Osteoblast (primary cell): ENCODE measurements at regions not wholly inside any gene's neighbourhood (a gene's known extent, or its start where the extent isn't known, plus 50 kb on each side); places are given as distances from the start of the nearest gene placed in this dataset.

Experiments
- DNase-seq: peaks from one replicate; pipeline ENCODE4 v3.0.0; 2011; ENCODE audit warnings: low spot score, mixed read lengths; ENCODE audit not compliant: insufficient read length; ENCODE audit errors: missing footprints
- H2AFZ ChIP-seq: 2 replicates; pipeline ENCODE4 v1.6.0; 2011; ENCODE audit warnings: mild to moderate bottlenecking, low read length
- H3K27ac ChIP-seq: 2 replicates; pipeline ENCODE4 v1.5.1; 2011; ENCODE audit warnings: mild to moderate bottlenecking, low read depth, low read length, moderate library complexity
- H3K27me3 ChIP-seq: 2 replicates; pipeline ENCODE4 v1.6.0; 2012; ENCODE audit warnings: mild to moderate bottlenecking, control low read depth, inconsistent platforms, low read length, moderate library complexity; ENCODE audit not compliant: insufficient read depth
- H3K36me3 ChIP-seq: 2 replicates; pipeline ENCODE4 v1.5.1; 2011; ENCODE audit warnings: mild to moderate bottlenecking, low read length, control low read depth, moderate library complexity; ENCODE audit not compliant: insufficient read depth
- H3K4me1 ChIP-seq: 2 replicates; pipeline ENCODE4 v1.5.1; 2011; ENCODE audit warnings: mild to moderate bottlenecking, low read length, control low read depth, moderate library complexity; ENCODE audit not compliant: insufficient read depth
- H3K4me2 ChIP-seq: 2 replicates; pipeline ENCODE4 v1.6.0; 2011; ENCODE audit warnings: mild to moderate bottlenecking, low read length; ENCODE audit not compliant: insufficient read depth
- H3K4me3 ChIP-seq: fragments of 200-600 bp; sonication (generic); 3 replicates; pipeline ENCODE4 v1.5.1; 2012; ENCODE audit warnings: mild to moderate bottlenecking, low read length, inconsistent platforms; ENCODE audit not compliant: insufficient read depth
- H3K79me2 ChIP-seq: 2 replicates; pipeline ENCODE4 v1.6.0; 2012; ENCODE audit warnings: mild to moderate bottlenecking, low read length, control low read depth, inconsistent platforms; ENCODE audit not compliant: insufficient read depth
- H3K9me3 ChIP-seq: 2 replicates; pipeline ENCODE4 v1.5.1; 2011; ENCODE audit warnings: low read depth, low read length, control low read depth
- H4K20me1 ChIP-seq: 2 replicates; pipeline ENCODE4 v1.6.0; 2012; ENCODE audit warnings: mild to moderate bottlenecking, low read length, control low read depth; ENCODE audit not compliant: insufficient read depth
- TF ChIP-seq, protein P1 (sequence below): IDR thresholded peaks from 2 replicates; pipeline ENCODE4 v1.5.1; 2011; ENCODE audit warnings: mild to moderate bottlenecking, low read depth, low read length, moderate library complexity; ENCODE audit errors: extremely low read depth

DNA sequence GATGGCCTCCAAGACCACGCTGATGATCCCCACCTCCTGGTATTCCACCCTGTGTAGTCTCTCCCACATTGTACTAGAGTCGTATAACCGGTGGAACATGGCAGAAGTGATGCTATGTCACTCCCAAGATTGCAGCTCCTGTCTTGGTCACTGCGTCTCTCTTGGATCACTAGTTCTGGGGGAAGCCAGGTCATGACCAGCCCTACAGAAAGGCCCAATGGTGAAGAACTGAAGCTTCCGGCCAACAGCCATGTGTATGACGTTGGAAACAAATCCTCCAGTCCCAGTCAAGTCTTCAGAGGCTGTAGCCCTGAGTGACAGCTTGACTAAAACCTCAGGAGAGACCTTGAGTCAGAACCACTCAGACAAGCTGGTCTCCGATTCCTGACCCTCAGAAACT lies 61.9 kb upstream of the FNDC3B start:
- Histone ChIP-seq H3K4me3 (no peak overlapping the region), H3K9me3 (no peaks in the 10 kb centered on the region), H3K4me1 (peaks cover 33% of the 10 kb centered on the region), H4K20me1 (no peaks in the 10 kb centered on the region), H3K79me2 (no peaks in the 10 kb centered on the region), H2AFZ (no peak overlapping the region), H3K27me3 (no peaks in the 10 kb centered on the region), H3K4me2 (no peak overlapping the region), H3K36me3 (no peaks in the 10 kb centered on the region), H3K27ac (peak overlapping the region; percentile 57)
- DNase-seq: no peak
- TF ChIP-seq, protein P1, sequence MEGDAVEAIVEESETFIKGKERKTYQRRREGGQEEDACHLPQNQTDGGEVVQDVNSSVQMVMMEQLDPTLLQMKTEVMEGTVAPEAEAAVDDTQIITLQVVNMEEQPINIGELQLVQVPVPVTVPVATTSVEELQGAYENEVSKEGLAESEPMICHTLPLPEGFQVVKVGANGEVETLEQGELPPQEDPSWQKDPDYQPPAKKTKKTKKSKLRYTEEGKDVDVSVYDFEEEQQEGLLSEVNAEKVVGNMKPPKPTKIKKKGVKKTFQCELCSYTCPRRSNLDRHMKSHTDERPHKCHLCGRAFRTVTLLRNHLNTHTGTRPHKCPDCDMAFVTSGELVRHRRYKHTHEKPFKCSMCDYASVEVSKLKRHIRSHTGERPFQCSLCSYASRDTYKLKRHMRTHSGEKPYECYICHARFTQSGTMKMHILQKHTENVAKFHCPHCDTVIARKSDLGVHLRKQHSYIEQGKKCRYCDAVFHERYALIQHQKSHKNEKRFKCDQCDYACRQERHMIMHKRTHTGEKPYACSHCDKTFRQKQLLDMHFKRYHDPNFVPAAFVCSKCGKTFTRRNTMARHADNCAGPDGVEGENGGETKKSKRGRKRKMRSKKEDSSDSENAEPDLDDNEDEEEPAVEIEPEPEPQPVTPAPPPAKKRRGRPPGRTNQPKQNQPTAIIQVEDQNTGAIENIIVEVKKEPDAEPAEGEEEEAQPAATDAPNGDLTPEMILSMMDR: no peak

- Histone ChIP-seq H3K9me3 (no peaks in the 10 kb centered on the region), H2AFZ (no peak overlapping the region), H4K20me1 (no peaks in the 10 kb centered on the region), H3K79me2 (no peaks in the 10 kb centered on the region), H3K4me3 (no peak overlapping the region), H3K27me3 (no peaks in the 10 kb centered on the region), H3K27ac (no peak overlapping the region), H3K4me2 (no peak overlapping the region), H3K4me1 (peaks cover 31% of the 10 kb centered on the region), H3K36me3 (no peaks in the 10 kb centered on the region)
- DNase-seq: peak; percentile 62
- TF ChIP-seq, protein P1: no peak
Observed at GRCh38 chr3:171977860-171978259, 61.5 kb upstream of the FNDC3B start.

- no peak overlapping the region for H3K4me2 ChIP-seq
- TF ChIP-seq, protein P1: no peak
Observed at GRCh38 chr3:171978390-171978789, 61.0 kb upstream of the FNDC3B start.

GRCh38 chr3:171979081-171979480 lies 60.3 kb upstream of the FNDC3B start:
- H3K27me3 ChIP-seq: no peaks in the 10 kb centered on the region
- no peaks in the 10 kb centered on the region for H3K79me2 ChIP-seq
- H4K20me1 ChIP-seq: no peaks in the 10 kb centered on the region
- no peak for DNase-seq
- H3K4me2 ChIP-seq: no peak overlapping the region
- no peak overlapping the region for H3K27ac ChIP-seq
- H3K9me3 ChIP-seq: no peaks in the 10 kb centered on the region
- no peak overlapping the region for H2AFZ ChIP-seq
- H3K4me1 ChIP-seq: peaks cover 35% of the 10 kb centered on the region
- TF ChIP-seq, protein P1: no peak
- H3K4me3 ChIP-seq: no peak overlapping the region
- H3K36me3 ChIP-seq: no peaks in the 10 kb centered on the region

More at GRCh38 chr3:171978390-171978789, 61.0 kb upstream of the FNDC3B start:
- peaks cover 35% of the 10 kb centered on the region for H3K4me1 ChIP-seq
- H3K79me2 ChIP-seq: no peaks in the 10 kb centered on the region
- H4K20me1 ChIP-seq: no peaks in the 10 kb centered on the region
- no peak overlapping the region for H3K27ac ChIP-seq
- no peak overlapping the region for H2AFZ ChIP-seq
- no peak for DNase-seq
- no peaks in the 10 kb centered on the region for H3K36me3 ChIP-seq
- no peaks in the 10 kb centered on the region for H3K9me3 ChIP-seq
- H3K4me3 ChIP-seq: no peak overlapping the region
- H3K27me3 ChIP-seq: no peaks in the 10 kb centered on the region
